GM13977 (cell line): ENCODE measurements at regions not wholly inside any gene's neighbourhood (a gene's known extent, or its start where the extent isn't known, plus 50 kb on each side); places are given as distances from the start of the nearest gene placed in this dataset.

Experiments
- DNase-seq: peaks from one replicate; pipeline ENCODE4 v3.0.0; 2012; ENCODE audit warnings: low spot score
- CTCF ChIP-seq: IDR thresholded peaks from 2 replicates; pipeline ENCODE4 v1.5.1; 2012; ENCODE audit warnings: mild to moderate bottlenecking, control low read depth; ENCODE audit not compliant: insufficient read depth; ENCODE audit errors: extremely low read depth, missing control alignments
- in situ Hi-C: fragments of 300-500 bp; cut with MboI; formaldehyde crosslinking; loops from one replicate; pipeline ENCODE4 v1.12.0; 2022; ENCODE audit warnings: low sequenced_read_pairs, low pct_unique_long_range_greater_than_20kb, mixed read lengths, inconsistent platforms; ENCODE audit not compliant: unreplicated experiment

- in situ Hi-C loops: no loop called here
- no peak for DNase-seq
- TF ChIP-seq CTCF: no peak
Measured at GRCh38 chrX:26613956-26614355, 398.0 kb downstream of the MAGEB5 start.

- no peak for DNase-seq
- TF ChIP-seq CTCF: no peak
- in situ Hi-C loops: no loop called here
Measured at GRCh38 chrX:26606971-26607370, 391.0 kb downstream of the MAGEB5 start.

- TF ChIP-seq CTCF: no peak
- no peak for DNase-seq
- in situ Hi-C loops: no loop called here
Measured at GRCh38 chrX:26597981-26598380, 382.0 kb downstream of the MAGEB5 start.

GRCh38 chrX:26590849-26591248 lies 374.9 kb downstream of the MAGEB5 start:
- no peak for DNase-seq
- in situ Hi-C loops: no loop called here
- no peak for TF ChIP-seq CTCF

GRCh38 chrX:26586570-26586969 lies 370.6 kb downstream of the MAGEB5 start:
- in situ Hi-C loops: no loop called here
- DNase-seq: no peak
- TF ChIP-seq CTCF: no peak

- DNase-seq: no peak
- in situ Hi-C loops: no loop called here
- TF ChIP-seq CTCF: no peak
Measured at GRCh38 chrX:26581091-26581490, 365.1 kb downstream of the MAGEB5 start.

GRCh38 chrX:26580021-26580420 lies 364.1 kb downstream of the MAGEB5 start:
- no peak for TF ChIP-seq CTCF
- in situ Hi-C loops: no loop called here
- no peak for DNase-seq
